Loucy (cell line): ENCODE measurements at regions not wholly inside any gene's neighbourhood (a gene's known extent, or its start where the extent isn't known, plus 50 kb on each side); places are given as distances from the start of the nearest gene placed in this dataset.

Source experiments
- H2AFZ ChIP-seq: fragments of 200-600 bp; sonication (generic); 2 replicates; pipeline ENCODE4 v1.6.0; 2016; ENCODE audit warnings: antibody characterized with exemption, mild to moderate bottlenecking, low read length, moderate library complexity
- H3F3A ChIP-seq: fragments of 200-600 bp; 2 replicates; pipeline ENCODE4 v1.6.0; 2016; ENCODE audit warnings: antibody characterized with exemption, low read depth, mild to moderate bottlenecking
- H3K27me3 ChIP-seq: fragments of 200-600 bp; sonication (generic); 2 replicates; pipeline ENCODE4 v1.6.1; 2014; ENCODE audit warnings: low read length, mild to moderate bottlenecking; ENCODE audit not compliant: insufficient read depth, poor library complexity, severe bottlenecking
- H3K36me3 ChIP-seq: fragments of 200-600 bp; sonication (generic); 2 replicates; pipeline ENCODE4 v1.6.1; 2016; ENCODE audit warnings: low read length; ENCODE audit not compliant: insufficient read depth
- H3K4me1 ChIP-seq: fragments of 200-600 bp; sonication (generic); 2 replicates; pipeline ENCODE4 v1.5.1; 2014; ENCODE audit warnings: low read length, mild to moderate bottlenecking; ENCODE audit not compliant: insufficient read depth, poor library complexity, severe bottlenecking
- H3K4me2 ChIP-seq: fragments of 200-600 bp; sonication (generic); 2 replicates; pipeline ENCODE4 v1.6.0; 2014; ENCODE audit warnings: antibody characterized with exemption, low read length, low read depth, mild to moderate bottlenecking; ENCODE audit not compliant: poor library complexity, severe bottlenecking
- H3K4me3 ChIP-seq: fragments of 200-600 bp; sonication (generic); 2 replicates; pipeline ENCODE4 v1.5.1; 2014; ENCODE audit warnings: low read length, mild to moderate bottlenecking, mixed read lengths; ENCODE audit not compliant: poor library complexity, severe bottlenecking
- H3K79me2 ChIP-seq: fragments of 200-600 bp; sonication (generic); 2 replicates; pipeline ENCODE4 v1.6.1; 2014; ENCODE audit warnings: low read length; ENCODE audit not compliant: insufficient read depth
- H3K9ac ChIP-seq: fragments of 200-600 bp; sonication (generic); 2 replicates; pipeline ENCODE4 v1.6.0; 2014; ENCODE audit warnings: mild to moderate bottlenecking, low read depth, low read length, moderate library complexity; ENCODE audit not compliant: poor library complexity, severe bottlenecking
- H3K9me2 ChIP-seq: fragments of 200-600 bp; sonication (generic); replicated peaks from 2 replicates; pipeline ENCODE4 v1.6.1; 2016; ENCODE audit warnings: low read depth, low read length, mixed read lengths
- H3K9me3 ChIP-seq: fragments of 200-600 bp; sonication (generic); 2 replicates; pipeline ENCODE4 v1.6.1; 2014; ENCODE audit warnings: mild to moderate bottlenecking, antibody characterized with exemption, low read length, low read depth; ENCODE audit not compliant: insufficient read depth
- H4K20me1 ChIP-seq: fragments of 200-600 bp; sonication (generic); 2 replicates; pipeline ENCODE4 v1.6.0; 2014; ENCODE audit warnings: antibody characterized with exemption, low read length, mild to moderate bottlenecking; ENCODE audit not compliant: insufficient read depth, poor library complexity, severe bottlenecking
- CTCF ChIP-seq: fragments of 200-600 bp; sonication (generic); conservative IDR thresholded peaks from 2 replicates; pipeline ENCODE4 v1.5.1; 2014; ENCODE audit warnings: mild to moderate bottlenecking, antibody characterized with exemption, low read length
- EZH2phosphoT487 ChIP-seq: fragments of 200-600 bp; IDR thresholded peaks from 2 replicates; pipeline ENCODE4 v1.6.1; 2018; ENCODE audit warnings: antibody characterized with exemption, mild to moderate bottlenecking, moderate library complexity, borderline replicate concordance

- Histone ChIP-seq H3K4me1 (no peaks in the 10 kb centered on the region), H3K36me3 (no peaks in the 10 kb centered on the region), H3K9me3 (no peaks in the 10 kb centered on the region; the same call in 1 of the 2 replicates), H3K9ac (no peak overlapping the region), H3K27me3 (no peaks in the 10 kb centered on the region), H3K79me2 (no peaks in the 10 kb centered on the region), H3K4me3 (no peak overlapping the region), H3F3A (no peaks in the 10 kb centered on the region), H2AFZ (no peak overlapping the region), H4K20me1 (no peaks in the 10 kb centered on the region), H3K9me2 (no peaks in the 10 kb centered on the region), H3K4me2 (no peak overlapping the region)
- no peak for TF ChIP-seq EZH2phosphoT487
- TF ChIP-seq CTCF = no peak
Observed at GRCh38 chr19:32174386-32175113, 170.9 kb upstream of the ZNF507 start.

GRCh38 chr19:32176591-32176990, 168.8 kb upstream of the ZNF507 start:
- Histone ChIP-seq H3K9ac (no peak overlapping the region), H3K4me1 (no peaks in the 10 kb centered on the region), H4K20me1 (no peaks in the 10 kb centered on the region), H3K4me3 (no peak overlapping the region), H2AFZ (no peak overlapping the region), H3K4me2 (no peak overlapping the region), H3K27me3 (no peaks in the 10 kb centered on the region), H3F3A (no peaks in the 10 kb centered on the region), H3K36me3 (no peaks in the 10 kb centered on the region), H3K9me3 (no peaks in the 10 kb centered on the region; the same call in 1 of the 2 replicates), H3K9me2 (no peaks in the 10 kb centered on the region), H3K79me2 (no peaks in the 10 kb centered on the region)
- TF ChIP-seq EZH2phosphoT487 (no peak), CTCF (no peak)

GRCh38 chr19:32177686-32178085, 167.7 kb upstream of the ZNF507 start:
- no peaks in the 10 kb centered on the region for H3F3A ChIP-seq
- H3K4me3 ChIP-seq = no peak overlapping the region
- no peaks in the 10 kb centered on the region; the same call in 1 of the 2 replicates for H3K9me3 ChIP-seq
- H3K9me2 ChIP-seq = no peaks in the 10 kb centered on the region
- H4K20me1 ChIP-seq = no peaks in the 10 kb centered on the region
- H3K27me3 ChIP-seq = no peaks in the 10 kb centered on the region
- TF ChIP-seq CTCF = no peak
- no peak for TF ChIP-seq EZH2phosphoT487
- no peak overlapping the region for H3K4me2 ChIP-seq
- H3K9ac ChIP-seq = no peak overlapping the region
- H2AFZ ChIP-seq = no peak overlapping the region
- H3K79me2 ChIP-seq = no peaks in the 10 kb centered on the region
- H3K4me1 ChIP-seq = no peaks in the 10 kb centered on the region
- no peaks in the 10 kb centered on the region for H3K36me3 ChIP-seq
